ENCODE measurements at regions not wholly inside any gene's neighbourhood (a gene's known extent, or its start where the extent isn't known, plus 50 kb on each side); places are given as distances from the start of the nearest gene placed in this dataset.

DNA sequence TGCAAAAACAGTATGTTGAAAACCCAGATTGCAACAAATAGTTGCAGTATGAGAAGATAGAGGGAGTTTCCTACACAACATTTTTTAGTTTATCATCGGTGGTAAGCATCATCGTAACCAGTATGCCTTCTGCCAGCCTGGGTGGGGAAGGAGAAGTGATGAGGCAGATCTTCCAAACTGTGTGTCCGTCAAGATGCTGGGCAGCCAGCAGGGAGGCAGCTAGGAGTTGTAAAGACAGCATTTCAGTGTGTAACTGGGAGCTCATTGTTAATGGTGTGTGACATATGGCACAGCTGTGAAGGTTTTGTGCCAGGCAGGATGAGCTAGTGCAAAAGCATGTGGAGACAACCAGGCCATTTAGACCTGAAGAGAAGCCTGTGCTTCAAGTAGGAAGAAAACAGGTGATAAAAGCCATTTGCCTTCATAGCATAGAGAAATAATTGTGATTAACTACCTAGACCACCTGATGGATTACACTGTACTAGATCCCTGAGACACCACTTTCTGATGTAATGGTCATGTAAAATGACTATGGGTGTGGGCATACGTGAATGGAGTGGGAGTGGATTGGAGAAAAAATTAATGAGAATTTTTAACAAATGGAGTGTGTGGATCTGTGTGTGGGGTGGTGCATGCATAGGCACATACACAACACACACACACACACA lies 347.0 kb upstream of the ADAMTSL1 start:
- TF ChIP-seq, protein P1, sequence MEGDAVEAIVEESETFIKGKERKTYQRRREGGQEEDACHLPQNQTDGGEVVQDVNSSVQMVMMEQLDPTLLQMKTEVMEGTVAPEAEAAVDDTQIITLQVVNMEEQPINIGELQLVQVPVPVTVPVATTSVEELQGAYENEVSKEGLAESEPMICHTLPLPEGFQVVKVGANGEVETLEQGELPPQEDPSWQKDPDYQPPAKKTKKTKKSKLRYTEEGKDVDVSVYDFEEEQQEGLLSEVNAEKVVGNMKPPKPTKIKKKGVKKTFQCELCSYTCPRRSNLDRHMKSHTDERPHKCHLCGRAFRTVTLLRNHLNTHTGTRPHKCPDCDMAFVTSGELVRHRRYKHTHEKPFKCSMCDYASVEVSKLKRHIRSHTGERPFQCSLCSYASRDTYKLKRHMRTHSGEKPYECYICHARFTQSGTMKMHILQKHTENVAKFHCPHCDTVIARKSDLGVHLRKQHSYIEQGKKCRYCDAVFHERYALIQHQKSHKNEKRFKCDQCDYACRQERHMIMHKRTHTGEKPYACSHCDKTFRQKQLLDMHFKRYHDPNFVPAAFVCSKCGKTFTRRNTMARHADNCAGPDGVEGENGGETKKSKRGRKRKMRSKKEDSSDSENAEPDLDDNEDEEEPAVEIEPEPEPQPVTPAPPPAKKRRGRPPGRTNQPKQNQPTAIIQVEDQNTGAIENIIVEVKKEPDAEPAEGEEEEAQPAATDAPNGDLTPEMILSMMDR (IDR thresholded peaks at IDR 0.05; ENCODE audit: insufficient read depth in 1 of 2, low read depth in 1 of 2, low read length in 1 of 2, severe bottlenecking in 1 of 2, unreplicated experiment in 1 of 2), result no peak
- H3K27ac Mint-ChIP-seq (ENCODE audit: unreplicated experiment), result no peak overlapping the region
- ChIA-PET POLR2A (no interaction called here), CTCF (no interaction called here)
- Histone ChIP-seq H3K36me3 (ENCODE audit: control insufficient read depth, insufficient read depth, low read length) (no peaks in the 10 kb centered on the region), H3K4me1 (no peaks in the 10 kb centered on the region), H3K4me3 (ENCODE audit: low read depth, low read length) (no peak overlapping the region), H3K27me3 (replicated peaks; ENCODE audit: control insufficient read depth, insufficient read depth, low read length) (no peaks in the 10 kb centered on the region), H3K9me3 (no peaks in the 10 kb centered on the region)
- no TSS peak for BruUV-seq (replicated peaks)
- no peaks in the 10 kb centered on the region for H3K27me3 Mint-ChIP-seq (ENCODE audit: insufficient read depth, unreplicated experiment)
- no peak for DNase-seq
- H3K36me3 Mint-ChIP-seq (ENCODE audit: insufficient read depth, unreplicated experiment), result no peaks in the 10 kb centered on the region
- no peak overlapping the region for H3K4me3 Mint-ChIP-seq (ENCODE audit: unreplicated experiment)
- H3K4me1 Mint-ChIP-seq (ENCODE audit: low read depth, unreplicated experiment), result no peaks in the 10 kb centered on the region
- H3K9me3 Mint-ChIP-seq (ENCODE audit: unreplicated experiment), result no peaks in the 10 kb centered on the region
- intact Hi-C loops (cut with micrococcal nuclease; ENCODE audit: unreplicated experiment), result no loop called here

DNA sequence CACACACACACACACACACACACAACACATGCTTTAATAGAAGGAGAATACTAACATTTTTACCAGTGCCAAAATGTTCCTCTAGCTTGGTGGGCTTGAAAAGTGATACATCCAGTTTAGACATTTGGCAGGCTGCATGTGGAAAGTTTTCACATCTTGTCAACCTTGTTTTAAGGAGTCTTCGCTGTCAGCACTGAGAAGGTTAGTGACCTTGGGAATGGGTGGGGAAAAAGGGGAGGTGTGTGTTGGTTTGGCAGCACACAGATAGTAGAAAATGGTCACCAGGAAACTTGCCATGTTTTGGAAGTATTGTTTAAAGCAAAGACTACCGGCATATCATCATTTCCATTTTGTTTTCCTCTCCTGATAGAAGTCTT lies 346.5 kb upstream of the ADAMTSL1 start:
- TF ChIP-seq, protein P1 (IDR thresholded peaks at IDR 0.05; ENCODE audit: insufficient read depth in 1 of 2, low read depth in 1 of 2, low read length in 1 of 2, severe bottlenecking in 1 of 2, unreplicated experiment in 1 of 2), result no peak
- Mint-ChIP-seq H3K4me3 (ENCODE audit: unreplicated experiment) (no peak overlapping the region), H3K9me3 (ENCODE audit: unreplicated experiment) (no peaks in the 10 kb centered on the region), H3K27ac (ENCODE audit: unreplicated experiment) (no peak overlapping the region), H3K36me3 (ENCODE audit: insufficient read depth, unreplicated experiment) (no peaks in the 10 kb centered on the region), H3K4me1 (ENCODE audit: low read depth, unreplicated experiment) (no peaks in the 10 kb centered on the region), H3K27me3 (ENCODE audit: insufficient read depth, unreplicated experiment) (no peaks in the 10 kb centered on the region)
- intact Hi-C loops (cut with micrococcal nuclease; ENCODE audit: unreplicated experiment), result no loop called here
- H3K9me3 ChIP-seq, result no peaks in the 10 kb centered on the region
- H3K27me3 ChIP-seq (replicated peaks; ENCODE audit: control insufficient read depth, insufficient read depth, low read length), result no peaks in the 10 kb centered on the region
- ChIA-PET POLR2A (no interaction called here), CTCF (no interaction called here)
- no peaks in the 10 kb centered on the region for H3K4me1 ChIP-seq
- no peak overlapping the region for H3K4me3 ChIP-seq (ENCODE audit: low read depth, low read length)
- H3K36me3 ChIP-seq (ENCODE audit: control insufficient read depth, insufficient read depth, low read length), result no peaks in the 10 kb centered on the region
- no peak for DNase-seq
- no TSS peak for BruUV-seq (replicated peaks)

- no peaks in the 10 kb centered on the region for H3K4me1 Mint-ChIP-seq (ENCODE audit: low read depth, unreplicated experiment)
- Histone ChIP-seq H3K36me3 (ENCODE audit: control insufficient read depth, insufficient read depth, low read length) (no peaks in the 10 kb centered on the region), H3K9me3 (no peaks in the 10 kb centered on the region), H3K4me3 (ENCODE audit: low read depth, low read length) (no peak overlapping the region), H3K27me3 (replicated peaks; ENCODE audit: control insufficient read depth, insufficient read depth, low read length) (no peaks in the 10 kb centered on the region), H3K4me1 (no peaks in the 10 kb centered on the region)
- no peaks in the 10 kb centered on the region for H3K27me3 Mint-ChIP-seq (ENCODE audit: insufficient read depth, unreplicated experiment)
- no peak for DNase-seq
- intact Hi-C loops (cut with micrococcal nuclease; ENCODE audit: unreplicated experiment), result no loop called here
- TF ChIP-seq, protein P1 (IDR thresholded peaks at IDR 0.05; ENCODE audit: insufficient read depth in 1 of 2, low read depth in 1 of 2, low read length in 1 of 2, severe bottlenecking in 1 of 2, unreplicated experiment in 1 of 2), result no peak
- POLR2A ChIA-PET, result no interaction called here
- no peak overlapping the region for H3K4me3 Mint-ChIP-seq (ENCODE audit: unreplicated experiment)
- CTCF ChIA-PET, result no interaction called here
- H3K9me3 Mint-ChIP-seq (ENCODE audit: unreplicated experiment), result no peaks in the 10 kb centered on the region
- BruUV-seq (replicated peaks), result no TSS peak
- no peak overlapping the region for H3K27ac Mint-ChIP-seq (ENCODE audit: unreplicated experiment)
- H3K36me3 Mint-ChIP-seq (ENCODE audit: insufficient read depth, unreplicated experiment), result no peaks in the 10 kb centered on the region
These were observed 344.1 kb upstream of the ADAMTSL1 start for GRCh38 chr9:18129809-18130334.
